Ureter (tissue), 1 donor: ENCODE measurements at regions not wholly inside any gene's neighbourhood (a gene's known extent, or its start where the extent isn't known, plus 50 kb on each side); places are given as distances from the start of the nearest gene placed in this dataset.

Experiments
- DNase-seq: peaks from one replicate; pipeline ENCODE4 v3.0.0-alpha.2; 2020; ENCODE audit warnings: low spot score
- donor health status: DM: yes; HTN: yes; CAD: no.

GRCh38 chr11:91810871-91811270, 413.7 kb upstream of the FAT3 start:
- DNase-seq, result no peak

GRCh38 chr11:91805293-91805692, 419.3 kb upstream of the FAT3 start:
- DNase-seq, result no peak

DNA sequence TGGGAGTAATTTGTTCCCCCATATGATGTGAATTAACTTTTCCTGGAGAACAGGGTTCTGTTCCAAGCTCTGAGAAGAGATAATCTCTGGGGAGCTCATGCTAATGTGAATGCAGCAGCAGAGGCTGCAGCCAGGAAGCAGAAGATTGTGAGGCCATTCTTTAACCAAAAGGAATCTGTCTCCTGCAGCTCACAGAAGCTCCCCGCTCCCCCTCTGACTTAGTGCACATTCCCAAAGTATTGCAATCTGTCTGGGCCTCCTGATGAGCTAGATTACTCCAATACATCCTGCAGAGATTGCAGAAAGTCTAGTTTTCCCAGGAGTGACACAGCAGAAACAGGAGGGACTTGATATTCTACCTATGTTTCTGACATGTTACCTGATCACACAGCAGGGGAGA, 420.6 kb upstream of the FAT3 start:
- no peak for DNase-seq

- DNase-seq, result no peak
Observed at GRCh38 chr11:91802475-91802874, 422.1 kb upstream of the FAT3 start.

DNA sequence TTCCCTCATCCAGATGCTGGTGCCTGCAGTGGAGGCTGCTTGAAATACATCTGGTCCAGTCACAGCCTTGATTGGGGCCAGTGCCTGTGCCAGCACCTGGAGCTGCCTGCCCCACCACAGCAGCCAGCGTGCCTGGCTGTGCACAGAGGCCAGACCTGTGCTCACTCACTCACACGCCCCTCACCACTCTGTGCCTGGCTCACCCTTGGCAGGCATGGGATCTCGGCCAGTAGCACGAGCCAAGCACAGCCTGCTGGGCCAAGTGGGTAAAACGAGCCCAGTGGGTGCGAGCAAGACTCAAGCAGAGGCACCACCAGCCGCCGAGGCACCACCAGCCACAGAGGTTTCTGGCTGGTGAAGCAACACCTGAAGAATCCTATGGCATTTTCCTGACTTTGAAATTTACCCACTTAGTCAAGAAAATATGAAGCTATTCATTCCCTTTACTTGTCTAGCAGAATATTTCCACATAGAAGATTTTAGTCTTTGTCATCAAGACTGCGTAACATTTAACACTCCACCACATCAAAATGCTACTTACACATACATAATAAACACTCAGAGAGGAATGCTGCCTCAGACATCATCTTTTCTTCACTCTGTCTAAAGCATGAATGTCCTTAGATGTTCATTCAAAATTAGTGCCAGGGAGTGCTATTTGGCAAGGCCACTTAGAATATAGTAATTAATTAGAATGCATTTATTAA, 424.3 kb upstream of the FAT3 start:
- DNase-seq, result no peak

DNA sequence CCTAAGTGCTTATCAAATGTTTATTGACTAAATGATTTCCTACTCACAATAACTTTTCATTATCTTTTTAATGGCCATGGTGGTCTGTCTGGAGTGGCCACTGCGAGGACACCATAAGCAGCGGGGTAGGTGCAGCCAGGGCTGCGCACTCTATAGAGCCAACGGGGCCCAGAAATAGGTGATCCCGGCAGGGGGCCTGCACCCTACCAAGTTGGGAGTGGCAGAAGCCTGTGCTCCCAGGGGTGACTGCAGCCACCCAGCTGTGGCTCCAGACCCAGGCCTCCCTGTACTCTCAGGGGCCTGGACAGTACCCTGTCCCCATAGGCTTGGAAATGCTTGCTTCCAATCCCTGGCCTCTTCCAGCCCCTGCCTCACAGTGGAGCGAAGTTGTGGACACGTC, 426.4 kb upstream of the FAT3 start:
- DNase-seq, result no peak

DNA sequence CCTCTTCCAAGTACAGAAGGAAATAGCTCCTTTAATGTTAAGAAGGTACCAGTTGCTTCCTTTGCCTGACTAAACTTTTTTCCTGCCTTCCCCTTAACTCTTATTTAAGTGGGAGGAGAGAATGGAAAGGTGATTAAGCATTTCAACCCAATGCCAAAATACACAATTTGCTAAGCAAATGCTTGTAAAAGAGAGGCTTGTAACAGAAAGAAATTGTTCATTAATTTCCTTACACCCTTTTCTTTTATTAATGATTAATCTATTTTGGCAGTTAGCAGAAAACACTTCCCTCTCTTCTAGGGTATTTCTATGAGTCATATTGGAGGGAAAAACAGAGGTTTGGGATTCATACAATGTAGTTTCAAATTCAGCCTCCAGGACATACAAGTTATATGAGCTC, 427.6 kb upstream of the FAT3 start:
- DNase-seq, result no peak

GRCh38 chr11:91795139-91795887, 429.3 kb upstream of the FAT3 start:
- DNase-seq, result no peak

DNA sequence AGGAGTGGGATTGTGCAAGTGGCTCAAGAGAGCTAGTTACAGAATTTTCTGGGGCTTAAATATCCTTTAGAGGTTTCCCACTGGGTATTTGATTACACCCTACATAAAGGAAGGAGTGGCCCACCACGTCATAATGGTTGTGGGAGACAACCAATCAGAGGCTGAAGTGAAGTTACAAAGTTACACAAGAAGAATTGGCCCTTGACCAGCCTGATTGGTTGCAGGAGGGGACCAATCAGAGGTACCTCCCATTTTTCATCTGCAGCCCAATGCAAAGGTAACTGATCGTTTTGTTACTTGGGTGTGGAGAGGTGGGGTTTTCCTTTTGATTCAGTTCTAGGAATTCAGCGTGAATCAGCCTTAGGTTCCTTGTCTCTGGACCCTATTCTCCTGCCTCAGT, 430.5 kb upstream of the FAT3 start:
- no peak for DNase-seq

GRCh38 chr11:91792779-91793262, 431.8 kb upstream of the FAT3 start:
- DNase-seq, result no peak

DNA sequence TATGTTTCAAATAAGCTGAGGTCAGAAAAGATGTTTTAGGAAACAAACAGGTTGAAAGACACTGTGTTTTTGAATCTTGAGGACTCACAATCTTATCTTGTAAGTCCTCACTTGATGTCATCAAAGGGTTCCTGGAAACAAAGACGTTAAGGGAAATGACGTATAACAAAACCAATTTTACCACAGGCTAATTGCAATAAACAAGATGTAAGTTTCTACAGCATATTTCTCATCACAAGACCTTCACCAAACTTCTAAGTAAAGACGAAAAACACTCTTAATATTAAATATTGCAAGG, 433.5 kb upstream of the FAT3 start:
- no peak for DNase-seq

GRCh38 chr11:91790346-91791170, 434.1 kb upstream of the FAT3 start:
- DNase-seq, result no peak

- no peak for DNase-seq
Observed at GRCh38 chr11:91788764-91789163, 435.9 kb upstream of the FAT3 start.

GRCh38 chr11:91786097-91786496, 438.5 kb upstream of the FAT3 start:
- no peak for DNase-seq

DNA sequence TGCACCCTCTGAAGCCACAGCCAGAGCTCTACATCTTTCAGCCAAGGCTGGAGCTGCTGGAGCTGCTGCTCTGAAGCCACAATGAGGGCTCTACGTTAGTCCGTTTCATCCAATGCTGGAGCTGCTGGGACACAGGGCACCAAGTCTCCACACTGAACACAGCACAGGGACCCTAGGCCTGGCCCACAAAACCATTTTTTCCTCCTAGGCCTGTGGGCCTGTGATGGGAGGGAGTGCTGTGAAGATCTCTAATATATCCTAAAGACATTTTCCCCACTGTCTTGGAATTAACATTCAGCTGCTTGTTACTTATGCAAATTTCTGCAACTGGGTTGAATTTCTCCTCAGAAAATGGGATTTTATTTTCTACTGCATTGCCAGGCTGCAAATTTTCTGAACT, 441.4 kb upstream of the FAT3 start:
- DNase-seq, result no peak

- DNase-seq, result no peak
Observed at GRCh38 chr11:91778758-91779157, 445.9 kb upstream of the FAT3 start.

DNA sequence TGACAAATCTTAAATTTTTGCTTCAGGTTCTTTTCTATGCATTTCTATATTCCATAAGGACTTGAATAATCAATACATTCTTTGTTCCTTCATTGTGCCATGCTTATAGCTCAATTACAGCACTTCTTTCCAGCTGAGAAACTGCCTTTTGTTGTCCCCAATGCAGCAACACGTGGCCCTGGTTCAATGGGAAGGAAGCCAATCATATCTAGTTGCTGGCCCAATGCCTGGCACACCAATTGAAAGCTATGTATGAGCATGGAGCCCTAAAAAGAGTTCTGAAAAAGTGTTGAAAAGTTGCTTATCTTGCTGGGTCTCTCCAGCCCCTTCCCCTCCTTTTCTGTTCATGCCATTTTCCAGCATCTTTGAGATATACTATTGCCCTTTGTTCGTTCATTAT, 448.0 kb upstream of the FAT3 start:
- DNase-seq, result no peak

DNA sequence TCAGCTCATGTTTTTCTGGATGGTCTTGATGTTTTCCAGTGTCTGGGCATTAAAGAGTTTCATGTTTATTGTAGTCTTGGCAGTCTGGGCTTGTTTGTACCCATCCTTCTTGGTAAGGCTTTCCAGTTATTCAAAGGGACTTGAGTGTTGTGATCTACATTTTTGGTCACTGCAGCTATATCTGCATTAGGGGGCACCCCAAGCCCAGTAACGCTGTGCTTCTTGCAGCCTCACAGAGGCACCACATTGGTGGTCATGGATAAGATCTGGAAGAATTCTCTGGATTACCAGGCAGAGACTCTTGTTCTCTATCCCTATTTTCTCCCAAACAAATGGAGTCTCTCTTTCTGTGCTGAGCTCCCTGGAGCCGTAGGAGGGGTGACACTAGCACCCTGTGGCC, 451.5 kb upstream of the FAT3 start:
- no peak for DNase-seq

DNA sequence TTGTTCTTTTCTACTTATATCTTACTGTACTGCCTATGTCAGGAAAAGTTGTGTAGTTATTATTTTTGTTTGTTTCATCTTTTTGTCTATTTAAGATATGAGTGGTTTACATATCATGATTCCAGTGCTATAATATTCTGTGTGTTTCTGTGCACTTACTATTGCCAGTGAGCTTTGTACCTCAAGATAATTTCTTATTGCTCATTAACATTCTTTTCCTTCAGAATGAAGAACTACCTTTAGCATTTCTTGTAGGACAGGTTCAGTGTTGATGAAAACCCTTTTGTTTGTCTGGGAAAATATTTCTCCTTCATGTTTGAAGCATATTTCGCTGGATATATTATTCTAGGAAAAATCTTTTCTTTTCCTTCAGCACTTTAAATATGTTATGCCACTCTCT, 452.7 kb upstream of the FAT3 start:
- no peak for DNase-seq

DNA sequence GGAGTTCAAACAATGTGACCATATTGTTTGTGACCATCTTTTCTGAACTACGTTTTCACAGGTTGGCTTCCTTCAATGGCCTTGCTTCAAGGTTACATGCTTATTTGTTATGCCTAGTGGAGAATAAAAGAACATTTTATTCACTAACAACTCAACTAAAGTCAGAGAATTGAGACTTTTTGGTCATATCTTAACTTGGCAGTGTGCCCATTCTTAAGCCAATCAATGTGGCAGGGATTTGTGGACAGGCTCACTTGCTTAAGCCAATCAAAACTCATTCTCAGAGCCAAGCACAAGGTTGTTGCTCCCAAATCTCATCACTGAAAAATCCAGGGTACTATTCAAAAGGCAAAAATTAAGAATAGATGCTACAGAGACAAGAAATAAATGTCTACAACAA, 455.8 kb upstream of the FAT3 start:
- DNase-seq, result no peak

GRCh38 chr11:91763331-91763730, 461.3 kb upstream of the FAT3 start:
- no peak for DNase-seq

GRCh38 chr11:91761406-91762025, 463.1 kb upstream of the FAT3 start:
- DNase-seq, result no peak
